ENCODE measurements at regions not wholly inside any gene's neighbourhood (a gene's known extent, or its start where the extent isn't known, plus 50 kb on each side); places are given as distances from the start of the nearest gene placed in this dataset.

DNA sequence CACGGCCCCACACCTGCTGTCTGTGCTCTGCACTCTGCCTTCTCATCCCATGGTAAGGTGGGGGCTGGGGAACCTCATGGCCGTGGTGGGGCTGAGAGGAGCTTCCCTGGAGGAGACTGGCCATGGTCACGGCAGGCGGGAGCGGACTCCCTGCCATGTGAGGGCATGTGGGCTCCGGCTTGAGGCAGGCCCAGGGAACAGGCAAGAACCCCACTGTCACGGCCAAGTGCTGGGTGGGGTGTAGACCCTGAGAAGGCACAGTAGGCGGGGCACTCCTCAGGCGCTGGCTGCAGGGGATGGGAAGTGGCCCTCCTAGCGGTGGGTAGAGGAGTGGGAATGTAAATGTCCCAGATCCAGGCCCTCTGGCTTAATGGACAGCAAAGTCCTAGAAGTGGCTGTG lies 1262.7 kb downstream of the BRD1 start:
- H3K27ac ChIP-seq: no peak overlapping the region
- no peak overlapping the region for H3K4me3 ChIP-seq
- no peaks in the 10 kb centered on the region for H3K36me3 ChIP-seq
- DNase-seq: no peak
- WGBS, 2 donors: 83 to 90% methylated on average over 10 of the region's 10 CpGs
- no peaks in the 10 kb centered on the region for H3K9me3 ChIP-seq
- H3K4me1 ChIP-seq: no peaks in the 10 kb centered on the region
- H3K27me3 ChIP-seq: no peaks in the 10 kb centered on the region
- intact Hi-C loops (cut with DNase I): no loop called here
- TF ChIP-seq POLR2AphosphoS5 (IDR thresholded peaks at IDR 0.05) (no peak), EP300 (IDR thresholded peaks at IDR 0.05) (no peak), POLR2A (IDR thresholded peaks at IDR 0.05) (no peak)
- TF ChIP-seq, protein P1, sequence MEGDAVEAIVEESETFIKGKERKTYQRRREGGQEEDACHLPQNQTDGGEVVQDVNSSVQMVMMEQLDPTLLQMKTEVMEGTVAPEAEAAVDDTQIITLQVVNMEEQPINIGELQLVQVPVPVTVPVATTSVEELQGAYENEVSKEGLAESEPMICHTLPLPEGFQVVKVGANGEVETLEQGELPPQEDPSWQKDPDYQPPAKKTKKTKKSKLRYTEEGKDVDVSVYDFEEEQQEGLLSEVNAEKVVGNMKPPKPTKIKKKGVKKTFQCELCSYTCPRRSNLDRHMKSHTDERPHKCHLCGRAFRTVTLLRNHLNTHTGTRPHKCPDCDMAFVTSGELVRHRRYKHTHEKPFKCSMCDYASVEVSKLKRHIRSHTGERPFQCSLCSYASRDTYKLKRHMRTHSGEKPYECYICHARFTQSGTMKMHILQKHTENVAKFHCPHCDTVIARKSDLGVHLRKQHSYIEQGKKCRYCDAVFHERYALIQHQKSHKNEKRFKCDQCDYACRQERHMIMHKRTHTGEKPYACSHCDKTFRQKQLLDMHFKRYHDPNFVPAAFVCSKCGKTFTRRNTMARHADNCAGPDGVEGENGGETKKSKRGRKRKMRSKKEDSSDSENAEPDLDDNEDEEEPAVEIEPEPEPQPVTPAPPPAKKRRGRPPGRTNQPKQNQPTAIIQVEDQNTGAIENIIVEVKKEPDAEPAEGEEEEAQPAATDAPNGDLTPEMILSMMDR (IDR thresholded peaks at IDR 0.05): no peak

DNA sequence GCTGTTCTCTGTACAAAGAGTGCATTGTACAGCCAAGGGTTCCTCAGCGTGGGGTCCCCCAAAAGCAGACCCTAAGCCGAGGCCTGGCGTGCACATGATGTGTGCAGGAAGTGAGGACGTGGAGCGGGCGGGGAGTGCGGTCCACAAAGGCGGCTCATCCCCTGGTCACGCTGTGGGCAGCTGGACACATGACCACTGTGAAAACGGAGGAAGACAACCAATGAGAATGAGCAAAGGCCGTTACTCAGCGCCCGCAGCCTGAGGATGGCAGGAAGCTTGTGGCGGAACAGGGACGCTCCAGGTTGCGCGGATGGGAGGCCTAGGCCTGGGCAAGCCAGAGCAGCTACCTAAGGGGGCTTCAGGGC lies 1263.7 kb downstream of the BRD1 start:
- Histone ChIP-seq H3K9me3 (no peaks in the 10 kb centered on the region), H3K36me3 (no peaks in the 10 kb centered on the region), H3K4me1 (no peaks in the 10 kb centered on the region), H3K27me3 (no peaks in the 10 kb centered on the region), H3K4me3 (no peak overlapping the region), H3K27ac (no peak overlapping the region)
- intact Hi-C loops (cut with DNase I): no loop called here
- TF ChIP-seq, protein P1 (IDR thresholded peaks at IDR 0.05): no peak
- TF ChIP-seq POLR2AphosphoS5 (IDR thresholded peaks at IDR 0.05) (no peak), POLR2A (IDR thresholded peaks at IDR 0.05) (no peak), EP300 (IDR thresholded peaks at IDR 0.05) (no peak)
- no peak for DNase-seq
- 91 to 94% methylated on average over 17 of the region's 17 CpGs for WGBS, 2 donors

DNA sequence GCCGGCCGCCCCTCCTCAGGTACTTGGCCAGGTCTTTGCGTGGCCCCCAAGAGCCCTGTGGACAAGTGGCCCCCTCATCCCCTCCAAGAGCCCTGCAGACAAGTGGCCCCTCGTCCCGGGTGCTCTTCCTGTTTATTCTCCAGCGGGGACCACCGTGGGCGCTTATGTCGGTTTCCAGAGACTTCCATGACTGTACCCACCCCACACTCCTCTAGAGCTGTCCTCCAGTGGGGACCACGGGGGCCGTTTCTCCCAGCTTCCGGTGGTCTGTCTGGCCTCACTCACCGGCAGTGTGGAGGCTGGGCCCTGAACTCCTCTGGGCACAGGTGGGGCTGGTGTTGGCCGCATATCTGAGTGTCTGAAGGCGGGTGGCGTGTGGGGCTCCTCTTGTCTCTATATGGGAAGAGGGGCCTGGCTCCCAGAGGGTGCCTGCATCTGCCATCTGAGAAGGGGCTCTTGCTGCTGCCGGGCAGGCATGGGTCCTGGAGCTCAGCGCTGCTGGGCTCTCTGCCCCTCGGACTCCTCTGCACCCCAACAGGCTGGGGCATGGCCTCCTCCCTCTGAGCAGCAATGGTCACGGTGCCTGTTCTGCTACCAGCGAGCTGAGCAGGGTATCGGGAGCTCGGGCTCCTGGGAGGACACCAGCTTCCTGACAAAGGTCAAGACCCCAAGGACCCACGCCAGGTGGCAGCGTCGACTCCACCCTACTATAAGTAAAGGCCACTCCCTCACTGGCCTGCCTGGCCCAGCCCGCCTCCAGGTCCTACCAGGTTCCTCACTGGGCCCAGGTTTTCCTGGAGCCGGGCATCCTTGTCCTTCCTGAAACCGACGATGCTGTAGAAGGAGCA lies 1264.3 kb downstream of the BRD1 start:
- intact Hi-C loops (cut with DNase I): no loop called here
- H3K27ac ChIP-seq: no peak overlapping the region

DNA sequence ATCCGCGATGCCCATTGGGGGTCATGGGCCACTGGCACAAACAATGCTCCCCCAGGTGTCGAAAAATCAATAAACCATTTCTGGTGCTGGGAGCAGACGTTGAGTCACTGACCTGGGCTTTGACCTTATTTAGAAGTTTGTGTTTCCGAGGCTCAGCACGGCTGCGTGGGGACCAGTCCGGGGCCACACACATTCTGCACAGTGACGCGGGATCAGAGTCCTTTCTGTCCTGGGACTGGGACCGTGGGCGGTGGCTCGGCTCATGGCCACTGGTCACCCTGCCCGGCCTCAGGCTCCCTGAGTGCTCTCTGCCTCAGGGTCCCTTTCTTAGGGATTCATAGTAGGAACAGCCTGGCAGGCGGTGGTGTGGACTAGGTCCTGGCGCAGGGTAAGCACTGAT lies 1266.0 kb downstream of the BRD1 start:
- Histone ChIP-seq H3K4me3 (no peak overlapping the region), H3K36me3 (no peaks in the 10 kb centered on the region)
- TF ChIP-seq POLR2A (IDR thresholded peaks at IDR 0.05): no peak
- TF ChIP-seq, protein P1 (IDR thresholded peaks at IDR 0.05): no peak
- no peak for TF ChIP-seq EP300 (IDR thresholded peaks at IDR 0.05)
- TF ChIP-seq POLR2AphosphoS5 (IDR thresholded peaks at IDR 0.05): no peak

More for the DNA sequence above, 1264.3 kb downstream of the BRD1 start:
- Histone ChIP-seq H3K27me3 (no peaks in the 10 kb centered on the region), H3K4me3 (no peak overlapping the region), H3K9me3 (no peaks in the 10 kb centered on the region), H3K36me3 (no peaks in the 10 kb centered on the region), H3K4me1 (no peaks in the 10 kb centered on the region)
- DNase-seq: no peak
- TF ChIP-seq, protein P1 (IDR thresholded peaks at IDR 0.05): no peak
- TF ChIP-seq POLR2A (IDR thresholded peaks at IDR 0.05) (no peak), POLR2AphosphoS5 (IDR thresholded peaks at IDR 0.05) (no peak), EP300 (IDR thresholded peaks at IDR 0.05) (no peak)
- 73 to 86% methylated on average over 30 of the region's 30 CpGs for WGBS, 2 donors

More for the DNA sequence above, 1266.0 kb downstream of the BRD1 start:
- Histone ChIP-seq H3K9me3 (no peaks in the 10 kb centered on the region), H3K27ac (no peak overlapping the region), H3K27me3 (no peaks in the 10 kb centered on the region), H3K4me1 (no peaks in the 10 kb centered on the region)
- DNase-seq: no peak
- 79 to 89% methylated on average over 16 of the region's 16 CpGs for WGBS, 2 donors
- intact Hi-C loops (cut with DNase I): no loop called here
